HG02943 (cell line): ENCODE measurements at regions not wholly inside any gene's neighbourhood (a gene's known extent, or its start where the extent isn't known, plus 50 kb on each side); places are given as distances from the start of the nearest gene placed in this dataset.

Experiments
- ATAC-seq: cut with Tn5 transposase; IDR thresholded peaks from one replicate; pipeline ENCODE4 v1.9.1; 2021; ENCODE audit warnings: mild to moderate bottlenecking, low read depth, moderate library complexity; ENCODE audit not compliant: unreplicated experiment

DNA sequence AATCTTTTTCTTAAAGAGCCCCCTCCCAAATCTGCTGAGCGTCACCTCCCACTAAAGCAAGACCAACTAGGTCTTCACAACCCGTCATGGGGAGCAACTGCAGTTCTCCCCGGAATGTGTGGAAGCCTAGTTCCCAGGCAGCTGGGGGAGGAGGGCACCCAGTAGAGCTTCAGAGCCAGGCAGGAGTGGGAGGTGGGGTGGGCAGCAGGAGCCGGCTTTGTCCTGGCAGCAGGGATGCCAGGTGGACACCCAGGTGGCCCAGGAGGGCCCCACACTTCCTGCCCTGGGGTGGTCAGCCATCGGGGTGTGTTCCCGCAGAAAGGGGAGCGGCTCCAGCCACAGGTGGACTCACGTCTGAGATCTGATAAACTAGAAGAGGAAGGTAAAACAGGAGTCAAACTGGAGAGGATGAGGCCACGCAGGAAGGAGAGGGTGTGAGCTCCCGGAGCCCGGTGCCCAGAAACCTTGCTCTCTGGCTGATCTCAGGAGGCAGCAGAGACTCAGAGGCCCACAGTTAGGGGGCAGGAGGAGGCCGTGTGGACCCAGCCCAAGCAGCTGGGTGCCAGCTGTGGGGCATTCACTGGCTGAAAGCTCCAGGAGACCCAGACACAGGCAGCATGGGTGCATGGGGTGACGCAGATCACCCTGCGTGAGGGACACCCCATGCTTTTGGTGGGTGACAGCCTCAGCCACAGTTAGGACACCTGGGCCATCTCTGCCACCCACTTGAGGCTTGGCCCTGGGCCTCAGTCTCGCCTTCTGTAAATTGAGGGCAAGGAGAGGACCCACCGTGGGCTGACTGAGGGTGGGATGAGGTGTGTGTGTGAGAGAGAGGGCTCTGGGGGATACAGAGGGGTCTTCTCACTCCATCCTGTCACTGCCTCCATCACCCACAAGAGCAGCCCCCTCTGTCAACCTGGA, 260.8 kb upstream of the TNRC6C start:
- no peak for ATAC-seq

DNA sequence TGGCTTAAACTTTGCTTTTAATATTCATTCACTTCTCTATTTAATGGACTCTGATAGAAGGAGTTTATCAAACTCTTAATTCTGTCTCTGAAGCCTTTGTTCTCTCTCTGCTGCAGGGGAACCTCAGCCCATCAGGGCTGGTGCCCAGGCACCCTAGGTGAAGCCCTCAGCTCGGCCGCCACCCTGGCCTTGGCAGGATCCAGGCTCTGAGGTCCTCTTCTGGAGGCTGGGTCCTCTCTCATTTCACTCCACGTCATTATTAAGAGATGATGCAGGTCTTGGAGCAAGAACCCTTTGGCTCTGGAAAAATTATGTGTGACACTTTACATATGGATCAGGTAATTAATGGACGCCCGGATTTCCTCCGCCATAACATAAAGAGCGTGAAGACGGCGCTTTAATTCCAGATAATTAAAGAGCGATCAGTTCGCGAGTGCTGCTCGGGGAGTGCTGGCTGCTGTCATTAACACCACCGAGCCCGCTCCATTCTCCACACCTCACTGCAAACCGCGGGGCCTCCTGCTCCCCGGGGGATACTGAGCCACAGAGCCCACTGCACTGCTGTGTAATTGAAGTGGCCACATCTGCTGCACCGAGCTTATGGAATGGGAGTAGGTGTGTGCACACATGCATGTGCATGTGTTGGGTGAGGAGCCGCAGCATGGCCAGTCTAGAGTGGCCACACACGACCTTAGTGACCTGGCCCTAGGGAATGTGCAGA, 259.4 kb upstream of the TNRC6C start:
- ATAC-seq, result no peak

GRCh38 chr17:77700165-77700881, 258.2 kb upstream of the TNRC6C start:
- no peak for ATAC-seq

GRCh38 chr17:77701996-77702395, 256.5 kb upstream of the TNRC6C start:
- no peak for ATAC-seq

GRCh38 chr17:77704048-77704815, 254.3 kb upstream of the TNRC6C start:
- no peak for ATAC-seq

DNA sequence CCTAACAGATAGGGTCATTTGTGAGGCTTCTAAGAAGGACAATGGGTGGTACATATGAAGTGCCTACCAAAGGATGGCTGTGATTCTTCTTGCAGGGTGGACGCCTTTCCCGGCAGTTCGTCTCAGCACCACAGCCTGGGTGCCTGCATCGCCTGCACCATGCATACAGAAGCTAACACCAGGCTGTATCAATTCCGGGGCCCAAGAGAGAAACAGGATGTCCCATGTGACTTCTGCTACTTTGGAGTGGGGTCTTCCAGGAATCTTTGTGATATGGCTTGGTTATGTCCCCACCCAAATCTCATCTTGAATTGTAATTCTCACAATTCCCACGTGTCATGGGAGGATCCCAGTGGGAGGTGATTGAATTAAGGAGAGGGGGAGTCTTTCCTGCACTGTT, 251.6 kb upstream of the TNRC6C start:
- no peak for ATAC-seq

- ATAC-seq, result no peak
These were observed 251.0 kb upstream of the TNRC6C start for GRCh38 chr17:77707546-77707945.

DNA sequence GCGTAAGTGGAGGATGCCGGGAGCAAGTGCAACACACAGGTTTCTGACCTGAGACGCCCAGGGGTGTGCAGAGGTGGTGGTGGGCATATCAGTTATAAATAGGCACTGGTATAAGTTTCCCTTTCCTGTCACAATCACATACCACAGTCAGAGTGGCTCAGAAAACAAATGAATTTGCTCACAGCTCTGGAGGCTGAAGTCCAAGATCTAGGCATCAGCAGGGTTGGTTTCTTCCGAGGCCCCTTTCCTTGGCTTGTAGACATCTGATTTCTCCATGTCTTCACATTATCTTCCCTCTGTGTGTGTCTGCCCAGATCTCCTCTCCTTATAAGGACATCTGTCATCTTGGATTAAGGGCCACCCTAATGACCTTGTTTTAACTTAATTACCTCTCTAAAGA, 250.5 kb upstream of the TNRC6C start:
- ATAC-seq, result no peak

DNA sequence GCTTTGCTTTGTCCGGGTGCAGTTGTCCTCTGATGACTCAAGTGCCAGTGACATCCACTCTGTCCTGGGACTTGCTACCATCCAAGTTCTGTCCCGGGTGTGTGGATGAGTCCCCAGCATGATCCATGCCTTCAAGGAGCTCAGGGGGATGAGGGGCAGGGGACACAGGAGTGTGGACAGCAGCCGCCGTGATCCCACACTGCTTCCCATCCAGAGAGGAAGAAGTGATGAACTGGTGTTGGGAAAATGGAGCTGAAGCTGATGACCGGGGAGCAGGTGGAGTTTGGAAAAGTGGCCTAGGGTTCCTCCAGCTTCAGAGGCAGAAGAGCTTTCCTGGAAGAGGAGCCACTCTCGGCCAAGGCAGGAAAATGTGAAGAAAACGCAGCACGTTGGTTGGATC, 249.6 kb upstream of the TNRC6C start:
- no peak for ATAC-seq

DNA sequence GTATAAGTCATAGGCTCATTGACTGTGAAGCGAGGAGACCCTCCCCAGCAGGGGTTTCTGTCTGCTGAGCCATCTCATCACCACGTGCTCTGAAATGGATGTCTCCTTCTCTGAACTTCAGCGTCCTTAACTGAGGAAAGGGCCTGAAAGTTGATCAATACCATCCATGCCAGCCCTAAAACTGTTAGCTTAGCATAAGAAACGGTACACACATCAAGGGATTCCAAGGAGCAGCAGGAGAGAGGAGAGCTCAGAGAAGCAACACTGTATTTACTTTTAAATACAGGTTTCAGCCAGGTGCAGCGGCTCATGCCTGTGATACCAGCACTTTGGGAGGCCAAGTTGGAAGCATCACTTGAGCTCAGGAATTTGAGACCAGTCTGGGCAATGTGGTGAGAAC, 248.9 kb upstream of the TNRC6C start:
- no peak for ATAC-seq

DNA sequence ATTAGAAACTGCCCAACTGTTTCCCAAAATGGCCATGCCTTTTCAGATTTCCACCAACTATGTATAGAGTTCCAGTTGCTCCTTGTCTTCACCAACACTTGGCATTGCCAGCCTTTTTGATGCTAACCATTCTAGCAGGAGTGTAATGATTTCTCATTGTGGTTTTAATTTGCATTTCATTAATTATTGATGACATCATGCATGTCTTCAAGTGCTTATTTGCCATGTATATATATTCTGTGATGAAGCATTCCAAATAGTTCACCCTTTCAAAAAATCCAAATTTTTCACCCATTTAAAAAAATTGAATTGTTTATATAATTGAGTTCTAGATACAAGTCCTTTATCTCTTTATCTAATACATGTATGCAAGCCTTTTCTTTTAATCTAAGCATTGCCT, 245.9 kb upstream of the TNRC6C start:
- no peak for ATAC-seq

DNA sequence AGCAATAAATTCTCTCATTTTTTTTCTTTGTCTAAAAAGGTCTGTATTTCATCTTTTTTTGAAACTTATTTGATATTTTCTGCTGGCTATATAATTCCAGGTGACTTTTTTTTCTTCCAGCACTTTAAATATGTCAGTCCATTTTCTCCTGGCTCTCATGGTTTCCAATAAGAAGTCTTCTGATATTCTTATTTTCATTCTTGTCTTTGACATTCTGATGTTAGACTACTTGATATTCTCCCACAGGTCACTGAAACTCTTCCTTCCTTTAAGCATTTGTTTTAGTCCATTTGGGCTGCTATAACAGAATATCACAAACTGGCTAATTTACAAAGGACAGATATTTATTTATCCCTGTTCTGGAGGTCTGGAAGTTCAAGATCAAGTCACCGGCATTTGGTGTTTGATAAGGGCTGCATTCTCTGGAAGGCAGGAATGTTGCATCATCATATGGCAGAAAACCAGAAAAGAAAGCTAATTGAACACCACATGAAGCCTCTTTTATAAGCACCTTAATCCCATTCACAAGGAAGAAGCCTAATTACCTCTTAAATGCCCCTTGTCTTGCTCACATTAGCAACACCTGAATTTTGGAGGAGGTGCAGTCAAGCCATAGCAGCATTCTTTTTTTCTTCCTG, 242.1 kb upstream of the TNRC6C start:
- no peak for ATAC-seq

DNA sequence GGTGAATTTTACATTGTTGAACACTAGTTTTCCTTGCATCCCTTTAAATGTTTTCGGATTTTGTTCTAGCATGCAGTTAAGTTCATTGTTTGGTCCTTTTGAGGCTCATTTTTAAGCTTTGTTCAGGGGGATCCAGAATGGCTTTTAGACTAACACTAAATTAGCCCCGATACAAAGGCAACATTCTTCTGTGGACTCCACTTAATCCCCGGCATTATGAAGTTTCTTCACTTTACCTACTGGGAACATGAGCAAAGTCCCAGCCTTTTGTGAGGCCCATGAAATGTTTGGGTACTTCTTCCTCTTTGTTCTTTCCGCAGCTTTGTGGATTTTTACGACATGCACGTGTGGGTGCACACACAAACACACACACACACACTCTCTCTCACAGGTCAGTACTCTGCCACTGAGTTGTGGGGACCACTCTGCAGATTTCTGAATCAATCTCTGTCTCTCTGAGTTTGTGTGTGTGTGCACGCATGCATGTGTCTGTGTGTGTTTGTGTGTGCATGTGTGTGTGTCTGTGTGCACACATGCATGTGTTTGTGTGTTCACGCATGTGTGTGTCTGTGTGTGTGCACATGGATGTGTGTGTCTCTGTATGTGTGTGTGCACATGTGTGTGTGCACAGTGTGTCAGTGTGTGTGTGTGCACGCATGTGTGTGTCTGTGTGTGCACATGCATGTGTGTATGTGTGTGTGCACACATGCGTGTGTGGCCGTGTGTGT, 240.4 kb upstream of the TNRC6C start:
- no peak for ATAC-seq

DNA sequence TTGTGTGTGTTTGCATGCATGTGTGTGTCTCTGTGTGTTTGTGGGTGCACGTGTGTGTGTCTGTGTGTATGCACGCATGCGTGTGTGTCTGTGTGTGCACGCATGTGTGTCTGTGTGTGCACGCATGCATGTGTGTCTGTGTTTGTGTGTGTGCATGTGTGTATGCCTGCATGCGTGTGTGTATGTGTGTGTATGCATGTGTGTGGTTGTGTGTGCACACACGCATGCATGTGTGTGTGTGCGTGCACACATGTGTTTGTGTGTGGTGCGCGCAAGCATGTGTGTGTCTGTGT, 239.9 kb upstream of the TNRC6C start:
- ATAC-seq, result no peak

GRCh38 chr17:77719806-77720205, 238.7 kb upstream of the TNRC6C start:
- ATAC-seq, result no peak

DNA sequence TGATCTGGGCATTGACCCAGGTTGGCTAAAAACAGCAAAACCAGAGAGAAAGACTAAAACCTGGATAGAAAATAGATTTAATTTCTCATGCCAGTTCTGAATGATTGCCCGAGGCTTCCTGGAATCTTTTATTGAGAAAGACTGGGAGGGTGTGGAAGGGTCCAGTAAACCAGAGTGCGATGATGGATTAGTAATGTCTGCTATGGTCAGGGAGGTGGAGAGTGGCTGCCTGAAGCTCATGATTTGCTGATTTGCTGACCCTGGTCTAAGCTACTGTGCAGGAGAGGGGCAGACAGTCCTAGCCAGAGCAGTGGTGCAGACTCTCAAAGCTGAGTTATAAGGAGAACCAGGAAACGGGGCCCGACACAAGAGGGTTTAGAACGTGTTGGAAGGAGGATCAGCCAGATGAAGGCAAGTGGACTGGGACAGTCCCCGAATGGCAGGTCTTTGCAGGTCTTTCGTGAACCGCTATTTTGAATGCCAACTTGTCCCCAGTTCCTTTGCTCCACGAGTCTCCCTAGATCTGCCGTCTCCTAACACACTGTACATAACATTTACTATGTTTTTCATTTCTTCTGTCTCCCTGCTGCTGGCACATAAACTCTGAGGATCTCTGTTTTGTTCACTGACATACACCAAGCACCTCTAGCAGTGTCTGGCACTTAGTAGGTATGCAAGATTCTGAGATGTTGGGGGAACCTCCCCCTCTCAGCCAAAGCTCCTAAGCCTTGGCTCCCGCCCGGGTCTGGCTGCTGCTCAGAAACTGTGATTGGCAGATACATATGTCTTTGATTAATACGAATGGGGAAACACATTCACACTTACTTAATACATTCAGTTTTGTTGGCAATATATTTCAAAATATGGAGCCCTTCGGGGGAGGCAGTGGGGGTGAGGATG, 237.3 kb upstream of the TNRC6C start:
- ATAC-seq, result no peak

DNA sequence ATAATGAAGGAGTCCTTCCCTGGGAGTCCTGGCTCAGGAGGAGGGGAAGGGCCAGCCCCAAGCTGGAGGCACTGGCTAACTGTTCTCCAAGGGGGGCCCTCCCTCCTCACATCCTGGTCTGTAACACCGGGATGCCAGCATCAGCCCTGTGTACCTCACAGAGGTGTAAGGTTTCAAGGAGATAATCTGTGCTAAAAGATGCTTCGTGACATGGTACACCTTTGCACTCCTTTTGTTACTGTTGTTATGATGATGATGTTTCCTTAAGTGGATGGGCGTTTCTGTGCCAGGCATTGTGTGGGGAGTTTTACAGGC, 236.7 kb upstream of the TNRC6C start:
- no peak for ATAC-seq

- no peak for ATAC-seq
These were observed 236.1 kb upstream of the TNRC6C start for GRCh38 chr17:77722366-77722765.
